ENCODE measurements at regions not wholly inside any gene's neighbourhood (a gene's known extent, or its start where the extent isn't known, plus 50 kb on each side); places are given as distances from the start of the nearest gene placed in this dataset.

DNA sequence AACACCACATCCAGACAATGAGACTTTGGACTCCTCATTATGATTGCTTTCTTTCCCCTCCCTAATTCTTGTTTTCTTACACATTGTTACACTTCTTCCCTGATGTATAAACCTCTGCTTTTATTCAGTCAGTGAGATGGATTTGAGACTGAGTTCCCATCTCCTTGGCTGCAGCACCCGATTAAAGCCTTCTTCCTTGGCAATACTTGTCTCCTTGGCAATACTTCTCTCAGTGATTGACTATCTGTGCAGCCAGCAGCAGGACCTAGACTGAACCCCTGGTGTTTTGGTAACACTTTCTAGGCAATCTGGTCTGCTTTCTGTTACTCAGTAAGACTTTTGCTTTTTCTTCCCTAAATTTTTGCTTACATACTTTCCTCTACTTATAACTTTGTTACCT is 492.8 kb upstream of the SMC2 start:
- TF ChIP-seq POLR2A (IDR thresholded peaks at IDR 0.05; ENCODE audit: low read depth, low read length) (no peak), POLR2AphosphoS5 (IDR thresholded peaks at IDR 0.05; ENCODE audit: low read depth, low read length) (no peak), TAF1 (IDR thresholded peaks at IDR 0.05; ENCODE audit: borderline replicate concordance, low read depth, low read length) (no peak)
